GM18498 (cell line): ENCODE measurements at regions not wholly inside any gene's neighbourhood (a gene's known extent, or its start where the extent isn't known, plus 50 kb on each side); places are given as distances from the start of the nearest gene placed in this dataset.

Experiments
- ATAC-seq: cut with Tn5 transposase; IDR thresholded peaks from one replicate; pipeline ENCODE4 v1.9.1; 2021; ENCODE audit warnings: mild to moderate bottlenecking, moderate library complexity; ENCODE audit not compliant: unreplicated experiment

GRCh38 chr3:194768586-194768985 lies 82.9 kb downstream of the FAM43A start:
- no peak for ATAC-seq

DNA sequence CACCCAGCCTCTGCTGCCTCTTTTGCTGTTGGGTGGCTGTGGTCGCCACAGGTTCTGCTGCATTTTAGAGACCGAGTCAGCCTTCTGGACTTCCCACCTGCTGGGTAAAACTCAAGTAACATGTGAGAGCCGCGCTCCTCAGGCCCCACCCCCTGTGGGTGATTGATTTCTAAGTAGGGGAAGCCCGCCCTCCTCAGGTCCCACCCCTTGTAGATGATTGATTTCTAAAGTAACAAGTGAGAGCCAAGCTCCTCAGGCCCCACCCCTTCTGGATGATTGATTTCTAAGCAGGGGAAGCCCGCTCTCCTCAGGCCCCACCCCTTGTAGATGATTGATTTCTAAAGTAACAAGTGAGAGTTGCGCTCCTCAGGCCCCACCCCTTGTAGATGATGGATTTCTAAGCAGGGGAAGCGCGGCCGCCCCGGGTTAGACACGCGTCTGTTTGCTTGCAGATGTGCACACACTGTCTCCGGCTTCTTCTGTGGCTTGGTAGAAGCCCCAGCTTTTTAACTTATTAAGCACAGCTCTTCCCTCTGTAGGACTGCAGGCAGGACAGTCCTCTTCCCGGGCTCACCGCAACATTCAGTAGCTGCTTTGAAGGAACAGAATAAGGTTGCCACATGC lies 83.4 kb downstream of the FAM43A start:
- peak; percentile 99 for ATAC-seq

DNA sequence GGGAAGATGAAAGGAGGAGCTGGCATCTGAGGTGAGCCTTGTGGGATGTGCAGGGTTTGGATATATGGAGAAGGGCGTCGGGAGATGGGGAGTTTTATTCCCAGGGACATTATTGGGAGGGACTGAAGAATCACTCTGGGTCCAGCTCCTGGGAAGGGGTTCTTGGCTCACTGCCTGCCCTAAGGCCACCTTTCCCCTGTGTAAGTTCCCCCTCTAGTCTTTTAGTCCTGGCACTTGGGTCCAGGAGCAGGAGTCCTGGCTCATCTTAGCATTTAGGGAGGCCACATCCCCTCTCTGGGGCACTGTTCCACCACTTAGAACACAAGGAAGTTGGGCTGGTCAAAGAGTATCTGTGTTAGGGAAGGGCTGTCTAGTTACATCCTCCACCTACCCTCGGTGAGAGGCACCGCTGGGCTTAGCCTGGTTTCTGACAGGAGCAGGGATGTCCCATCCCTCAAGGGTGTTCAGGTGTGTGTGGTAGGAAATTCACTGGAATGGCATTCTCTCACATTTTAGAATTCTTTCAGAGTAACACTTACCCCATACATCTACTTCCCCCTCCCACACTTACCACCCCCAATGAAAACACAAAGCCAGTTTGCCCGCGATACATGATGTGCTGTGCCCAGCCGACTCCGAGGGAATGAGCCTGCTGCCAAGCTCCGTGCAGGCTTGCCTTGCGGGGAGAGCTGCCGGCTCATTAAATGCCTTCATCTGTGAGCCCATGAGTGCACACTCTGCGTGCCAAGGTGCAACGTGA lies 86.7 kb downstream of the FAM43A start:
- no peak for ATAC-seq

GRCh38 chr3:194773216-194773615 lies 87.5 kb downstream of the FAM43A start:
- no peak for ATAC-seq

DNA sequence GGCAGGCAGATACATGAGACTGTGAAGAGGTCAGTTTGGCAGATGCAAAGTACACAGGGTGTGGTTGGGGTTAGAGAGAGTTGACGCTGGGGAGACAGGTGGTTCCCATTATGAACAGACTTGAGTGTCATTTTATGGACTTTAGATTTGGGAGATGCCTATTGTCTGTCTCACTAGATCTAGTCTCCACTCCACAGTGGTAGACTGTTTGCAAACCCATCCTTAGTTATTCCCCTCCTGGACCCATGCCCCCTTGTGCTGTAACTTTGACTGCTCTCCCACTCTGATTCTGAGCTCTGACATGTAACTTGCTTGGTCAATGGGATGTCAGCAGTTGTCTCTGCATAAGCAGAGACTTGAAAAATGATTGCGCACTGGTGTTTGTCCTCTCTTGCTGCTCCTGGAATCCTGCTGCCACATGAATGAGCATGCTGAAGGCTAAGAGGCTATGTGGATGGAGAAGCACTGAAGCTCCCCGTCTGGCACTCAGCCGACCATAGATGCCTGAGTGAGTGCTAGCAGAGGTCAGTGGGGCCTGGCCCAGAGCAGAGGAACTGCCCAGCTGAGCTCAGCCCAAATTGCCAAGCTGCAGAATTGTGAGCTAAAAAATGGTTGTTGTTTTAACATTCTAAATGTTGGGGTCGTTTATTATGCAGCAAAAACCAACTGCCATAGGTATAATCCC lies 88.2 kb downstream of the FAM43A start:
- ATAC-seq: no peak

GRCh38 chr3:194775266-194775665 lies 89.6 kb downstream of the FAM43A start:
- ATAC-seq: no peak

DNA sequence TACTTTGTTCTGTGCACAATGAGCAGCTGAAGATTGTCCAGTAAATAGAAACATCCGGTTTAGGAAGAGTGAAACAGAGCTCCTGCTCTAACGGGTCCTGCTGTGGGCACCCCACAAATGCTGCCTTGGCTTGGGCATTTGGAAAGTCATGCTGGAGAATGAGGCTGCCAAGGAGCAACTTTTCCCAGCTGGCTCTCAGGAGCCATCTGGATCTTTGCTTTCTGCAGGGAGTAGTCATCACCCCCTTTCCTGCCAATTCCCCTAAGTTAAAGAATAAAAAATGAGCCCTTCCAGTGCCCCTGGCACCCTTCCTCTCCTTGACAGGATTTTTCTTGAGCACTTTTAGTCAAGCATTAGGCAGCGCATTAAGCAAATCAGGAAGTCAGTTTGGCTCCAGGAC lies 90.0 kb downstream of the FAM43A start:
- ATAC-seq: no peak

DNA sequence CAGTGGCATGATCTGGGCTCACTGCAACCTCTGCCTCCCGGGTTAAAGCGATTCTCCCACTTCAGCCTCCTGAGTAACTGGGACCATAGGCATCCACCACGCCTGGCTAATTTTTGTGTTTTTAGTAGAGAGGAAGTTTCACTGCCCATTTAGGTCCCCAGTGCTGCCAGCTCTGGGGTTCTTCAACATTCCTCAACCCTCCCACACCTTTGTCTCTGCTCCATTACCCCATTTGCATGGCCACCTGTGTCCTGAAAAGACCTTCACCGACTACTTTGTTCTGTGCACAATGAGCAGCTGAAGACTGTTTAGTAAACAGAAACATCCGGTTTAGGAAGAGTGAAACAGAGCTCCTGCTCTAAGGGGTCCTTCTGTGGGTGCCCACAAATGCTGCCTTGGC lies 92.0 kb downstream of the FAM43A start:
- ATAC-seq: no peak

GRCh38 chr3:194779729-194780224 lies 94.1 kb downstream of the FAM43A start:
- no peak for ATAC-seq

GRCh38 chr3:194780706-194781105 lies 95.0 kb downstream of the FAM43A start:
- no peak for ATAC-seq

- ATAC-seq: no peak
Measured at GRCh38 chr3:194781617-194782016, 95.9 kb downstream of the FAM43A start.

DNA sequence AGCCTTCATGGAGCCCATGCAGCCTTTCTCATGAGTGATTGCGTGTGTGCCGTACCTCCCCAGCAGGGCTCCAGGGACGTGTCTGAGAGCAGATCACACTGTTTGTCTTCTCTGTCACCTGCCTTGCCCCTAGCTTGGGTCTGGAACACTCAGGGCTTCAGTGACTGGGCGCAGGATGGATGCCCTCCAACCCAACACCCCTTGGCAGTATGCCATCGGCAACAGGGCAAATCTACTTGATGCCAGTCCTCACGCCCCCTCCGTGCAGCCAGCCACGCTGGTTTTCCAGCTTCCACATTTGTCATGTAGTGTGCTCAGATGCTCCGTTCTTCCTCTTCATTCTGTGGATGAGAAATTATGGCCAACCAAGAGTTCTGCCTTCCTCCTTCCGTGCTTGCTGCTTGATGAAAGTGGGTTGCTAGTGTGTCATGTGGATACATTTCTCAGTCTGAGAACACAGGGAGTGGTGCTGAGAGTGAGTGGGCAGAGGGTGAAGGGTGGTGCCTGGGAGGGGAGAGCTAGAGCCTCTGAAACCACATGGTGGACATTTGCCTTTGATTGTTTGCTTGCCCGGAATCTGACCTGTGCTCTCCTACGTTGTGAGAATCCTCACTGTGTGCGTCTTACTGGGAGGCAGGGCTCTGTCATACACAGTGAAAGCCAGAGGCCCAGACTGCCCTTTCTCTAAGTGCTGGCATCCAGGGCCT lies 97.2 kb downstream of the FAM43A start:
- no peak for ATAC-seq

DNA sequence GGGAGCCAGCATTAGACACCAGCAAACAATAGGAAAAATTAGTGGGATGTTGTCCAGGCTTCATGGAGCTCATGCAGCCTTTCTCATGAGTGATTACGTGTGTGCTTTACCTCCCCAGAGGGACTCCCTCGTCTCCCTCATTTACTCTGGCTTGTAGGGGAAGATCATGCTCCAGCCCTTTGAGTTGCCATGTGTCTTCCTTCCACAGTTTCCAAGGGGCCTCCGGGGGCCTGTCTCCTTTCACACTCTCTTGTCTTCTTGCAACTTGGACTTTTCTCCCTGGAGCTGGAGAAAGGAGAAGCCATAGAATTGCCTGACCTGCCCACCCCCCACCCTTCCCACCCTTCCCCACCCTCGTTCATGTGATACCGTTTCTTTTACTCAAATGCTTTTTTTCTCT lies 98.7 kb downstream of the FAM43A start:
- no peak for ATAC-seq

DNA sequence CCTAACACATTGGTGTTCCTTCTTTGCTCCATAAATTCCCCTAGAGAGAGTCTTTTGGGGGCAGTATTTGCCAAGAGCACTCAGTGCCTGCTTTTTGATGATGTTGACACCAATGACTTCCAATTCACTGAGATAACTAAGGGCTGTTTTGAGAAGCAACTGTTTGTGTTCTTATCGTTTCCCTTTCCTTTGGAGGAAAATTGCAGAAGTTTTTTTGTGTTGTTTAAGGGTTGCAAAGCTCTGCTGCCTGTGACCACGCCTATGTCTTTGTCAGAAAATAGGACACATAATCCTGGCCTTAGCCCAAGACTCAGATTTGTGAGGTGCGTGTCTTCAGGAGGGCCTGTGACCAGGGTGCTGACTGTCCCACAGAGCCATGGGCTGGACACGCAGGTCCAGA lies 99.6 kb downstream of the FAM43A start:
- ATAC-seq: no peak

GRCh38 chr3:194787072-194787471 lies 101.4 kb downstream of the FAM43A start:
- ATAC-seq: no peak

GRCh38 chr3:194787650-194788049 lies 102.0 kb downstream of the FAM43A start:
- no peak for ATAC-seq

GRCh38 chr3:194792368-194792767 lies 106.7 kb downstream of the FAM43A start:
- ATAC-seq: no peak

GRCh38 chr3:194797555-194798250 lies 112.0 kb downstream of the FAM43A start:
- ATAC-seq: no peak

DNA sequence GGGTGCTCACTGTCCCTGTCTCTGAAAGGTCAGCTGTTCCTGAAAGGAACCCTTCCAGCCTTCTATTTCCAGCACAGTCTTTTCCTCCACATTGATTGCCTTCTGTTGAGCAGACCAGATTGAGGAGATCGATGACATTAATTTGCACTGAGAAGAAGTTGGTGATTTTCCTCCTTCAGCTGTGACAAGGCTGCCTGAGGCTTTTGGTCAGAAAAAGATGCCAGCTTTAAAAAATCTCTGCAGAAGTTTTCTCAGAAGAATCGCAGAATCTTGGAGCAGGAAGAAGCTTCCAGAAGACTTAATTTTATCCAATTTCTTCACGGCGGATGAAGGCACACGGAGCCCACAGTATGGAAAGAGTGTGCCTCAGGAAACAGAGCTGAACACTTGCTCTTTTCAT lies 112.8 kb downstream of the FAM43A start:
- no peak for ATAC-seq

GRCh38 chr3:194800002-194800401 lies 114.3 kb downstream of the FAM43A start:
- ATAC-seq: no peak
